Gastroesophageal sphincter (tissue), 4 donors: ENCODE measurements at regions not wholly inside any gene's neighbourhood (a gene's known extent, or its start where the extent isn't known, plus 50 kb on each side); places are given as distances from the start of the nearest gene placed in this dataset.

Source experiments
- ATAC-seq: fragments of 150-250 bp; one replicate; pipeline ENCODE4 v1.9.1; 2016; ENCODE audit warnings: mild to moderate bottlenecking, moderate library complexity
- H3K27ac ChIP-seq, 4 donors: fragments of 200-600 bp; sonication (generic) in 3 of 4; 1 replicate in 3 of 4; 2 replicates in 1 of 4; pipeline ENCODE4 v1.5.1; 2016 to 2019
- H3K27me3 ChIP-seq: fragments of 200-600 bp; sonication (generic); one replicate; pipeline ENCODE4 v1.5.1; 2019
- H3K36me3 ChIP-seq, 2 donors: fragments of 200-600 bp; sonication (generic); one replicate each; pipeline ENCODE4 v1.5.1; 2019; ENCODE audit warnings: control low read depth in 1 of 2
- H3K4me1 ChIP-seq, 3 donors: fragments of 200-600 bp; sonication (generic); 1 replicate in 2 of 3; 2 replicates in 1 of 3; pipeline ENCODE4 v1.5.1; 2016 to 2019; ENCODE audit warnings: control low read depth in 2 of 3
- H3K4me3 ChIP-seq, 2 donors: fragments of 200-600 bp; sonication (generic); one replicate each; pipeline ENCODE4 v1.5.1; 2019; ENCODE audit warnings: mild to moderate bottlenecking in 1 of 2, moderate library complexity in 1 of 2
- H3K9me3 ChIP-seq, 3 donors: fragments of 200-600 bp; sonication (generic); one replicate each; pipeline ENCODE4 v1.5.1; 2017 to 2019; ENCODE audit warnings: control low read depth in 2 of 3
- CTCF ChIP-seq, 4 experiments: fragments of 200-600 bp in 2 of 4; fragments of 450-650 bp in 2 of 4; sonication (generic) in 1 of 4; IDR thresholded peaks; one replicate each; pipeline ENCODE4 v1.5.1; 2017 to 2019; ENCODE audit warnings: antibody characterized with exemption in 4 of 4, mild to moderate bottlenecking in 2 of 4, moderate library complexity in 2 of 4
- EP300 ChIP-seq: sonication (generic); formaldehyde crosslinking; IDR thresholded peaks from one replicate; pipeline ENCODE4 v1.6.1; 2017; ENCODE audit warnings: antibody characterized with exemption, mild to moderate bottlenecking
- POLR2A ChIP-seq, 2 donors: fragments of 450-650 bp; IDR thresholded peaks; one replicate each; pipeline ENCODE4 v1.6.1; 2017; ENCODE audit warnings: antibody characterized with exemption in 2 of 2, mild to moderate bottlenecking in 2 of 2, moderate library complexity in 1 of 2
- POLR2AphosphoS5 ChIP-seq: sonication (generic); formaldehyde crosslinking; IDR thresholded peaks from one replicate; pipeline ENCODE4 v1.6.1; 2017; ENCODE audit warnings: antibody characterized with exemption
- WGBS, 2 donors: methylation state at CpG; one replicate each; pipeline ENCODE4 v1.1.5; 2018; ENCODE audit warnings: low coverage in 1 of 2; 5-methylcytosine and 5-hydroxymethylcytosine counted together

GRCh38 chr5:3322642-3323041 lies 273.0 kb upstream of the IRX1 start:
- TF ChIP-seq POLR2A (IDR thresholded peaks at IDR 0.05) (no peak), POLR2AphosphoS5 (no peak), EP300 (no peak), CTCF (IDR thresholded peaks at IDR 0.05) (no peak)
- WGBS, 2 donors = 94 to 96% methylated on average over 3 of the region's 3 CpGs
- Histone ChIP-seq H3K36me3 (no peaks in the 10 kb centered on the region), H3K27me3 (peaks cover 19% of the 10 kb centered on the region), H3K9me3 (no peaks in the 10 kb centered on the region), H3K4me1 (no peaks in the 10 kb centered on the region), H3K4me3 (no peak overlapping the region), H3K27ac (no peak overlapping the region)
- no peak for ATAC-seq

- ATAC-seq = no peak
- 64% methylated on average over 7 of the region's 10 CpGs; no CpG with 5 or more reads in 1 of the 2 donors for WGBS, 2 donors
Measured at GRCh38 chr5:3321923-3322322, 273.7 kb upstream of the IRX1 start.

GRCh38 chr5:3321119-3321760 lies 274.4 kb upstream of the IRX1 start:
- 42 to 51% methylated on average over 4 to 10 of the region's 11 CpGs for WGBS, 2 donors
- Histone ChIP-seq H3K9me3 (no peaks in the 10 kb centered on the region), H3K4me3 (no peak overlapping the region), H3K27ac (no peak overlapping the region), H3K27me3 (peaks cover 20% of the 10 kb centered on the region), H3K4me1 (no peaks in the 10 kb centered on the region), H3K36me3 (no peaks in the 10 kb centered on the region)
- no peak for ATAC-seq
- no peak for TF ChIP-seq EP300

More at GRCh38 chr5:3321923-3322322, 273.7 kb upstream of the IRX1 start:
- no peaks in the 10 kb centered on the region for H3K36me3 ChIP-seq
- no peak for TF ChIP-seq CTCF (IDR thresholded peaks at IDR 0.05)
- no peak for TF ChIP-seq POLR2AphosphoS5
- no peak for TF ChIP-seq EP300
- no peak for TF ChIP-seq POLR2A (IDR thresholded peaks at IDR 0.05)
- no peaks in the 10 kb centered on the region for H3K9me3 ChIP-seq
- H3K4me1 ChIP-seq = no peaks in the 10 kb centered on the region
- H3K4me3 ChIP-seq = no peak overlapping the region
- no peak overlapping the region for H3K27ac ChIP-seq
- peaks cover 19% of the 10 kb centered on the region for H3K27me3 ChIP-seq

- ATAC-seq = peak; percentile 28
- Histone ChIP-seq H3K4me1 (no peaks in the 10 kb centered on the region), H3K27ac (no peak overlapping the region), H3K36me3 (no peaks in the 10 kb centered on the region), H3K9me3 (no peaks in the 10 kb centered on the region), H3K4me3 (no peak overlapping the region), H3K27me3 (peaks cover 28% of the 10 kb centered on the region)
- 63 to 77% methylated on average over 4 to 13 of the region's 19 CpGs for WGBS, 2 donors
- no peak for TF ChIP-seq POLR2A (IDR thresholded peaks at IDR 0.05)
- no peak for TF ChIP-seq EP300
- no peak for TF ChIP-seq POLR2AphosphoS5
- no peak for TF ChIP-seq CTCF (IDR thresholded peaks at IDR 0.05)
Measured at GRCh38 chr5:3320317-3320875, 275.2 kb upstream of the IRX1 start.

GRCh38 chr5:3317051-3317795 lies 278.4 kb upstream of the IRX1 start:
- Histone ChIP-seq H3K36me3 (no peaks in the 10 kb centered on the region), H3K4me3 (no peak overlapping the region), H3K4me1 (no peaks in the 10 kb centered on the region), H3K27me3 (peaks cover 48% of the 10 kb centered on the region), H3K27ac (no peak overlapping the region), H3K9me3 (peaks cover 0 to 10% (median 0%) of the 10 kb centered on the region in 3 donors)
- WGBS, 2 donors = 47 to 75% methylated on average over 9 to 10 of the region's 10 CpGs
- ATAC-seq = no peak
- TF ChIP-seq POLR2A (IDR thresholded peaks at IDR 0.05) = no peak
- TF ChIP-seq EP300 = no peak
- TF ChIP-seq POLR2AphosphoS5 = no peak
- TF ChIP-seq CTCF (IDR thresholded peaks at IDR 0.05) = no peak
